GM12892 (cell line): ENCODE measurements at regions not wholly inside any gene's neighbourhood (a gene's known extent, or its start where the extent isn't known, plus 50 kb on each side); places are given as distances from the start of the nearest gene placed in this dataset.

ENCODE experiments used
- DNase-seq: peaks from one replicate; pipeline ENCODE4 v3.0.0; 2011; ENCODE audit not compliant: insufficient read length
- FAIRE-seq: peaks from 2 replicates; lab custom pipeline; 2011; peaks lifted over from hg19 to GRCh38; lab: Jason Lieb, UNC
- POLR2A ChIP-seq: IDR thresholded peaks from 2 replicates; pipeline ENCODE4 v1.6.1; 2011; ENCODE audit warnings: low read depth, low read length, control low read depth
- POLR2AphosphoS5 ChIP-seq: IDR thresholded peaks from 2 replicates; pipeline ENCODE4 v1.6.1; 2011; ENCODE audit warnings: low read depth, low read length, control low read depth
- TAF1 ChIP-seq: IDR thresholded peaks from 2 replicates; pipeline ENCODE4 v1.6.1; 2011; ENCODE audit warnings: low read depth, mild to moderate bottlenecking, control low read depth, low read length, borderline replicate concordance

DNA sequence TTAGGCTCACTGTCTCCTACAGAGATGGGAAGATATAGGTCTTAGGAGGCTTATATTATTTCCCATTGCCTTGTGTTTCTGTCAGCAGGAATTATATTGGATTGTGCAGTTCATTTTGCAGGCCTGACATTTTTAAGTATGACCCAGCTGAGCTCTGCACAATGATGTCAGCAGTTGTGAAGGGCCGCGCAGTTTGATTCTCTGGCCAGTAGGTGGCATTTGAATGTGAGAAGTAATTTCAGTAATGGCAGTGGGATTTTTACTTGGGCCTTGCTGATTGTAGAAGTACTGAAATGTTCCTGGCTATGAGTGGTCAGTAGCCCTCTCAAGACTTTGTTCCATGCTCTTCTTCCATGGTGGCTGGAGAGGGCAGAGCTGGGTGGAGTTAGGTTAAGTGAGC, 247.2 kb upstream of the MTMR8 start:
- no peak for TF ChIP-seq POLR2A
- TF ChIP-seq TAF1 = no peak
- no peak for TF ChIP-seq POLR2AphosphoS5
- peak; percentile 77 for FAIRE-seq
- no peak for DNase-seq
